ENCODE measurements at regions not wholly inside any gene's neighbourhood (a gene's known extent, or its start where the extent isn't known, plus 50 kb on each side); places are given as distances from the start of the nearest gene placed in this dataset.

DNA sequence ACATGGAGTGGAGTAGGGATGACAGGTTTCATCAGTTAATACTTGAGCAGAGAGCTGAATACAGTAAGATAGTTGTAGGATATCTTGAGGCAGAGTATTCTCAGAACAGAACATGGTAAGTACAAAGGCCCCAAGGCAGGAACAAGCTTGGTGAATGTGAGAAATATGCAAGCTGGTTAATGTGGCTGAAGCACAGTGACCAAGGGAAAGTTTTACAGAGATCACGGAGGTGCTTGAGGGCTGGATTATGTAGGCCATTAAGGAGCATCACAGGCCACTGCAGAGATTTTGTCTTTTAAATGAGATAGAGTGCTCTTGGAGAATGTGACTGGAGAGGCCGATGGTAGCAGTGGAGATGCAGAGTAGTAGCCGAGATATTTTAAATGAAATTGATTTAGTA is 54.0 kb upstream of the BOLA1 start:
- TF ChIP-seq, protein P1, sequence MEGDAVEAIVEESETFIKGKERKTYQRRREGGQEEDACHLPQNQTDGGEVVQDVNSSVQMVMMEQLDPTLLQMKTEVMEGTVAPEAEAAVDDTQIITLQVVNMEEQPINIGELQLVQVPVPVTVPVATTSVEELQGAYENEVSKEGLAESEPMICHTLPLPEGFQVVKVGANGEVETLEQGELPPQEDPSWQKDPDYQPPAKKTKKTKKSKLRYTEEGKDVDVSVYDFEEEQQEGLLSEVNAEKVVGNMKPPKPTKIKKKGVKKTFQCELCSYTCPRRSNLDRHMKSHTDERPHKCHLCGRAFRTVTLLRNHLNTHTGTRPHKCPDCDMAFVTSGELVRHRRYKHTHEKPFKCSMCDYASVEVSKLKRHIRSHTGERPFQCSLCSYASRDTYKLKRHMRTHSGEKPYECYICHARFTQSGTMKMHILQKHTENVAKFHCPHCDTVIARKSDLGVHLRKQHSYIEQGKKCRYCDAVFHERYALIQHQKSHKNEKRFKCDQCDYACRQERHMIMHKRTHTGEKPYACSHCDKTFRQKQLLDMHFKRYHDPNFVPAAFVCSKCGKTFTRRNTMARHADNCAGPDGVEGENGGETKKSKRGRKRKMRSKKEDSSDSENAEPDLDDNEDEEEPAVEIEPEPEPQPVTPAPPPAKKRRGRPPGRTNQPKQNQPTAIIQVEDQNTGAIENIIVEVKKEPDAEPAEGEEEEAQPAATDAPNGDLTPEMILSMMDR (IDR thresholded peaks at IDR 0.05; ENCODE audit: low read length), result no peak
- TF ChIP-seq EZH2 (IDR thresholded peaks at IDR 0.05; ENCODE audit: borderline replicate concordance, low read length), result no peak

All from OCI-LY1 (cell line).